ENCODE measurements at regions not wholly inside any gene's neighbourhood (a gene's known extent, or its start where the extent isn't known, plus 50 kb on each side); places are given as distances from the start of the nearest gene placed in this dataset.

DNA sequence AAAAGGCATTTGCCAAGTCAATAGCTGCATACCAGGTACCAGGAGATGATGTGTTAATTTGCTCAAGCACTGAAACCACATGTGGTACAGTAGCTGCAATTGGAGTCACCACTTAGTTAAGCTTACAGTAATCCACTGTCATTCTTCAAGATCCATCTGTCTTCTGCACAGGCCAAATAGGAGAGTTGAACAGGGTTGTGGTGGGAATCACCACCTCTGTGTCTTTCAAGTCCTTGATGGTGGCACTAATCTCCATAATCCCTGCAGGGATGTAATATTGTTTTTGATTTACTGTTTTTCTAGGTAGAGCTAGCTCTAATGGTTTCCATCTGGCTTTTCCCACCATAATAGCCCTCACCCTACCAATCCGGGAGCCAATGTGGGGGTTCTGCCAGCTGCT, 91.9 kb downstream of the FCRL5 start:
- TF ChIP-seq REST (IDR thresholded peaks at IDR 0.05; ENCODE audit: unreplicated experiment): no peak
- TF ChIP-seq, protein P1, sequence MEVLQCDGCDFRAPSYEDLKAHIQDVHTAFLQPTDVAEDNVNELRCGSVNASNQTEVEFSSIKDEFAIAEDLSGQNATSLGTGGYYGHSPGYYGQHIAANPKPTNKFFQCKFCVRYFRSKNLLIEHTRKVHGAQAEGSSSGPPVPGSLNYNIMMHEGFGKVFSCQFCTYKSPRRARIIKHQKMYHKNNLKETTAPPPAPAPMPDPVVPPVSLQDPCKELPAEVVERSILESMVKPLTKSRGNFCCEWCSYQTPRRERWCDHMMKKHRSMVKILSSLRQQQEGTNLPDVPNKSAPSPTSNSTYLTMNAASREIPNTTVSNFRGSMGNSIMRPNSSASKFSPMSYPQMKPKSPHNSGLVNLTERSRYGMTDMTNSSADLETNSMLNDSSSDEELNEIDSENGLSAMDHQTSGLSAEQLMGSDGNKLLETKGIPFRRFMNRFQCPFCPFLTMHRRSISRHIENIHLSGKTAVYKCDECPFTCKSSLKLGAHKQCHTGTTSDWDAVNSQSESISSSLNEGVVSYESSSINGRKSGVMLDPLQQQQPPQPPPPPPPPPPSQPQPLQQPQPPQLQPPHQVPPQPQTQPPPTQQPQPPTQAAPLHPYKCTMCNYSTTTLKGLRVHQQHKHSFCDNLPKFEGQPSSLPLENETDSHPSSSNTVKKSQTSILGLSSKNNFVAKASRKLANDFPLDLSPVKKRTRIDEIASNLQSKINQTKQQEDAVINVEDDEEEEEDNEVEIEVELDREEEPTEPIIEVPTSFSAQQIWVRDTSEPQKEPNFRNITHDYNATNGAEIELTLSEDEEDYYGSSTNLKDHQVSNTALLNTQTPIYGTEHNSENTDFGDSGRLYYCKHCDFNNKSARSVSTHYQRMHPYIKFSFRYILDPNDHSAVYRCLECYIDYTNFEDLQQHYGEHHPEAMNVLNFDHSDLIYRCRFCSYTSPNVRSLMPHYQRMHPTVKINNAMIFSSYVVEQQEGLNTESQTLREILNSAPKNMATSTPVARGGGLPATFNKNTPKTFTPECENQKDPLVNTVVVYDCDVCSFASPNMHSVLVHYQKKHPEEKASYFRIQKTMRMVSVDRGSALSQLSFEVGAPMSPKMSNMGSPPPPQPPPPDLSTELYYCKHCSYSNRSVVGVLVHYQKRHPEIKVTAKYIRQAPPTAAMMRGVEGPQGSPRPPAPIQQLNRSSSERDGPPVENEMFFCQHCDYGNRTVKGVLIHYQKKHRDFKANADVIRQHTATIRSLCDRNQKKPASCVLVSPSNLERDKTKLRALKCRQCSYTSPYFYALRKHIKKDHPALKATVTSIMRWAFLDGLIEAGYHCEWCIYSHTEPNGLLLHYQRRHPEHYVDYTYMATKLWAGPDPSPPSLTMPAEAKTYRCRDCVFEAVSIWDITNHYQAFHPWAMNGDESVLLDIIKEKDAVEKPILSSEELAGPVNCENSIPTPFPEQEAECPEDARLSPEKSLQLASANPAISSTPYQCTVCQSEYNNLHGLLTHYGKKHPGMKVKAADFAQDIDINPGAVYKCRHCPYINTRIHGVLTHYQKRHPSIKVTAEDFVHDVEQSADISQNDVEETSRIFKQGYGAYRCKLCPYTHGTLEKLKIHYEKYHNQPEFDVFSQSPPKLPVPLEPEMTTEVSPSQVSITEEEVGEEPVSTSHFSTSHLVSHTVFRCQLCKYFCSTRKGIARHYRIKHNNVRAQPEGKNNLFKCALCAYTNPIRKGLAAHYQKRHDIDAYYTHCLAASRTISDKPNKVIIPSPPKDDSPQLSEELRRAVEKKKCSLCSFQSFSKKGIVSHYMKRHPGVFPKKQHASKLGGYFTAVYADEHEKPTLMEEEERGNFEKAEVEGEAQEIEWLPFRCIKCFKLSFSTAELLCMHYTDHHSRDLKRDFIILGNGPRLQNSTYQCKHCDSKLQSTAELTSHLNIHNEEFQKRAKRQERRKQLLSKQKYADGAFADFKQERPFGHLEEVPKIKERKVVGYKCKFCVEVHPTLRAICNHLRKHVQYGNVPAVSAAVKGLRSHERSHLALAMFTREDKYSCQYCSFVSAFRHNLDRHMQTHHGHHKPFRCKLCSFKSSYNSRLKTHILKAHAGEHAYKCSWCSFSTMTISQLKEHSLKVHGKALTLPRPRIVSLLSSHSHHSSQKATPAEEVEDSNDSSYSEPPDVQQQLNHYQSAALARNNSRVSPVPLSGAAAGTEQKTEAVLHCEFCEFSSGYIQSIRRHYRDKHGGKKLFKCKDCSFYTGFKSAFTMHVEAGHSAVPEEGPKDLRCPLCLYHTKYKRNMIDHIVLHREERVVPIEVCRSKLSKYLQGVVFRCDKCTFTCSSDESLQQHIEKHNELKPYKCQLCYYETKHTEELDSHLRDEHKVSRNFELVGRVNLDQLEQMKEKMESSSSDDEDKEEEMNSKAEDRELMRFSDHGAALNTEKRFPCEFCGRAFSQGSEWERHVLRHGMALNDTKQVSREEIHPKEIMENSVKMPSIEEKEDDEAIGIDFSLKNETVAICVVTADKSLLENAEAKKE (CRISPR knock-in tag; IDR thresholded peaks at IDR 0.05): no peak
- TF ChIP-seq POLR2AphosphoS5 (IDR thresholded peaks at IDR 0.05; ENCODE audit: low read depth): no peak
- no peak for TF ChIP-seq ZNF114 (CRISPR knock-in tag; IDR thresholded peaks at IDR 0.05)
- no peak for TF ChIP-seq STAT1 (IDR thresholded peaks at IDR 0.05; ENCODE audit: unreplicated experiment)
- TF ChIP-seq ZNF331 (CRISPR knock-in tag; IDR thresholded peaks at IDR 0.05; ENCODE audit: low read depth): no peak
- TF ChIP-seq NANOG (IDR thresholded peaks at IDR 0.05; ENCODE audit: borderline replicate concordance): no peak
- H3K27me3 ChIP-seq (ENCODE audit: insufficient read depth): no peaks in the 10 kb centered on the region
- DNase-seq (ENCODE audit: low spot score) (no peak), ATAC-seq (no peak)
- Mint-ChIP-seq H3K9me3 (peaks cover 2% of the 10 kb centered on the region; the same call in 1 of the 3 replicates), H3K27me3 (ENCODE audit: insufficient read depth, low read depth, poor library complexity) (no peaks in the 10 kb centered on the region), H3K27ac (no peak overlapping the region), H3K4me3 (no peak overlapping the region), H3K36me3 (ENCODE audit: low read depth) (no peaks in the 10 kb centered on the region), H3K4me1 (peaks cover 8% of the 10 kb centered on the region; the same call in 2 of the 3 replicates)
- H3K27ac ChIP-seq (ENCODE audit: low read depth): no peak overlapping the region
- no peak overlapping the region for H3K4me2 ChIP-seq
- no peaks in the 10 kb centered on the region for H4K20me1 ChIP-seq (replicated peaks; ENCODE audit: insufficient read depth)
- no peaks in the 10 kb centered on the region for H3K79me2 ChIP-seq (replicated peaks; ENCODE audit: insufficient read depth)
- no peak overlapping the region for H2AFZ ChIP-seq
- no peaks in the 10 kb centered on the region for H3K36me3 ChIP-seq (ENCODE audit: insufficient read depth)
- no peak overlapping the region for H3K4me3 ChIP-seq
- no peaks in the 10 kb centered on the region for H3F3A ChIP-seq (replicated peaks; ENCODE audit: low read depth)
- H3K4me1 ChIP-seq (ENCODE audit: insufficient read depth): no peaks in the 10 kb centered on the region
- peaks cover 12% of the 10 kb centered on the region; the same call in 1 of the 2 replicates for H3K9me2 ChIP-seq (ENCODE audit: insufficient read depth)
